ENCODE measurements at regions not wholly inside any gene's neighbourhood (a gene's known extent, or its start where the extent isn't known, plus 50 kb on each side); places are given as distances from the start of the nearest gene placed in this dataset.
A peak's percentile ranks its signal among the peaks of the same experiment; 100 is the strongest.

- Mint-ChIP-seq H3K27ac (ENCODE audit: unreplicated experiment) (no peak overlapping the region), H3K9me3 (ENCODE audit: low read depth, unreplicated experiment) (peaks cover 7% of the 10 kb centered on the region), H3K4me3 (ENCODE audit: low read depth, unreplicated experiment) (no peak overlapping the region), H3K4me1 (ENCODE audit: low read depth, unreplicated experiment) (peaks cover 20% of the 10 kb centered on the region), H3K36me3 (ENCODE audit: insufficient read depth, unreplicated experiment) (no peaks in the 10 kb centered on the region), H3K27me3 (ENCODE audit: unreplicated experiment) (no peaks in the 10 kb centered on the region)
- intact Hi-C loops (cut with micrococcal nuclease; ENCODE audit: unreplicated experiment), result loop anchor here (5.0 to 10.0 kb wide), 3 partner anchors 99 to 1109 kb away; no protein-coding TSS in a partner anchor
- TF ChIP-seq CTCF (IDR thresholded peaks at IDR 0.05; ENCODE audit: unreplicated experiment), result no peak
- no peak for DNase-seq
- no TSS peak for BruUV-seq (replicated peaks)
- CTCF ChIA-PET, result interaction anchor here (0.6 to 2.2 kb wide), 5 partner anchors 9 to 839 kb away, joined by 3 to 6 read pairs (median 4); no protein-coding TSS in a partner anchor
These were observed 135.4 kb upstream of the FBN2 start for GRCh38 chr5:128673411-128673957.

- intact Hi-C loops (cut with micrococcal nuclease; ENCODE audit: unreplicated experiment), result loop anchor here (2.0 to 10.0 kb wide), 4 partner anchors 98 to 1109 kb away; no protein-coding TSS in a partner anchor
- Mint-ChIP-seq H3K9me3 (ENCODE audit: low read depth, unreplicated experiment) (peaks cover 7% of the 10 kb centered on the region), H3K4me3 (ENCODE audit: low read depth, unreplicated experiment) (no peak overlapping the region), H3K27ac (ENCODE audit: unreplicated experiment) (no peak overlapping the region), H3K27me3 (ENCODE audit: unreplicated experiment) (no peaks in the 10 kb centered on the region), H3K36me3 (ENCODE audit: insufficient read depth, unreplicated experiment) (no peaks in the 10 kb centered on the region), H3K4me1 (ENCODE audit: low read depth, unreplicated experiment) (peaks cover 20% of the 10 kb centered on the region)
- no peak for TF ChIP-seq CTCF (IDR thresholded peaks at IDR 0.05; ENCODE audit: unreplicated experiment)
- no peak for DNase-seq
- CTCF ChIA-PET, result interaction anchor here (0.6 to 2.2 kb wide), 2 partner anchors 53 to 123 kb away, joined by 3 to 4 read pairs; no protein-coding TSS in a partner anchor
- BruUV-seq (replicated peaks), result no TSS peak
These were observed 135.9 kb upstream of the FBN2 start for GRCh38 chr5:128673970-128674369.

- peak; percentile 55 for TF ChIP-seq CTCF (IDR thresholded peaks at IDR 0.05; ENCODE audit: unreplicated experiment)
- H3K4me1 Mint-ChIP-seq (ENCODE audit: low read depth, unreplicated experiment), result peaks cover 15% of the 10 kb centered on the region
- intact Hi-C loops (cut with micrococcal nuclease; ENCODE audit: unreplicated experiment), result loop anchor here (2.0 to 10.0 kb wide), 4 partner anchors 97 to 1110 kb away; no protein-coding TSS in a partner anchor
These were observed 136.9 kb upstream of the FBN2 start for GRCh38 chr5:128674837-128675446.

DNA sequence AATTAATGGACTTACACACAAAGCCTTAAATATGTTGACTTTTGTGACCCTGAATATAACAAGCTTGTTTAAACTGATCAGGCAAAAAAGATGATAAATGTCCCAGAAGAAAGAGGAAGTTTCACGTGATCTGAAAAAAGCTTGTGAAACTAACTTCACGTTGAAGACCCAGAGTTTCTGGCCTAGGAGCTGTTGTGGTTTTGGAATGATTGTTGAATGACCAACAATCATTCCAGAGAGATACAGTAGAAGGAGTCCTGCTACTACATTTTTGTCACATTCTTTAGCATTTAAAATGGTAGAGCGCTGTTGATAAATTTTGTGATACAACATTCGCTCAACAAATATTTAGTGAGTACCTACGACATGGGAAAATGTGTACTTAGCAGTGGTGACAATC, 143.1 kb upstream of the FBN2 start:
- no TSS peak for BruUV-seq (replicated peaks)
- CTCF ChIA-PET, result interaction anchor here (1.3 kb wide), 1 partner anchor 11 kb away, joined by 3 read pairs; no protein-coding TSS in a partner anchor

More at GRCh38 chr5:128674837-128675446, 136.9 kb upstream of the FBN2 start:
- BruUV-seq (replicated peaks), result no TSS peak
- Mint-ChIP-seq H3K4me3 (ENCODE audit: low read depth, unreplicated experiment) (no peak overlapping the region), H3K9me3 (ENCODE audit: low read depth, unreplicated experiment) (peaks cover 6% of the 10 kb centered on the region), H3K27me3 (ENCODE audit: unreplicated experiment) (no peaks in the 10 kb centered on the region), H3K36me3 (ENCODE audit: insufficient read depth, unreplicated experiment) (no peaks in the 10 kb centered on the region), H3K27ac (ENCODE audit: unreplicated experiment) (no peak overlapping the region)
- CTCF ChIA-PET, result interaction anchor here (0.6 to 2.2 kb wide), 3 partner anchors 19 to 332 kb away, joined by 3 to 4 read pairs (median 3); no protein-coding TSS in a partner anchor
- peak; percentile 76 for DNase-seq

More for the DNA sequence above, 143.1 kb upstream of the FBN2 start:
- TF ChIP-seq CTCF (IDR thresholded peaks at IDR 0.05; ENCODE audit: unreplicated experiment), result no peak
- Mint-ChIP-seq H3K27ac (ENCODE audit: unreplicated experiment) (no peak overlapping the region), H3K4me1 (ENCODE audit: low read depth, unreplicated experiment) (peaks cover 11% of the 10 kb centered on the region), H3K4me3 (ENCODE audit: low read depth, unreplicated experiment) (no peak overlapping the region), H3K36me3 (ENCODE audit: insufficient read depth, unreplicated experiment) (no peaks in the 10 kb centered on the region), H3K27me3 (ENCODE audit: unreplicated experiment) (no peaks in the 10 kb centered on the region), H3K9me3 (ENCODE audit: low read depth, unreplicated experiment) (peaks cover 3% of the 10 kb centered on the region)
- DNase-seq, result no peak
- intact Hi-C loops (cut with micrococcal nuclease; ENCODE audit: unreplicated experiment), result no loop called here

All from Calu3 (cell line).